ENCODE measurements at regions not wholly inside any gene's neighbourhood (a gene's known extent, or its start where the extent isn't known, plus 50 kb on each side); places are given as distances from the start of the nearest gene placed in this dataset.

- TF ChIP-seq FOXM1 (IDR thresholded peaks at IDR 0.05; ENCODE audit: low read depth), result no peak
- no peak for TF ChIP-seq POLR2AphosphoS5 (IDR thresholded peaks at IDR 0.05; ENCODE audit: low read depth, low read length)
- TF ChIP-seq CTCF (IDR thresholded peaks at IDR 0.05), result no peak
- TF ChIP-seq NFIC (IDR thresholded peaks at IDR 0.05; ENCODE audit: borderline replicate concordance), result no peak
- no peak for TF ChIP-seq EP300 (IDR thresholded peaks at IDR 0.05; ENCODE audit: borderline replicate concordance in 1 of 2, low read depth in 1 of 2, low read length in 1 of 2)
- no peak for TF ChIP-seq TEAD4 (IDR thresholded peaks at IDR 0.05; ENCODE audit: borderline replicate concordance, insufficient read depth)
- TF ChIP-seq FOXJ3 (CRISPR knock-in tag; IDR thresholded peaks at IDR 0.05), result no peak
- TF ChIP-seq TAF1 (IDR thresholded peaks at IDR 0.05; ENCODE audit: borderline replicate concordance, low read depth, low read length), result no peak
Observed at GRCh38 chr7:82507365-82507975, 63.9 kb upstream of the CACNA2D1 start.
